ENCODE measurements at regions not wholly inside any gene's neighbourhood (a gene's known extent, or its start where the extent isn't known, plus 50 kb on each side); places are given as distances from the start of the nearest gene placed in this dataset.

GRCh38 chr6:75025371-75025770 is 180.5 kb downstream of the COL12A1 start:
- TF ChIP-seq, protein P1, sequence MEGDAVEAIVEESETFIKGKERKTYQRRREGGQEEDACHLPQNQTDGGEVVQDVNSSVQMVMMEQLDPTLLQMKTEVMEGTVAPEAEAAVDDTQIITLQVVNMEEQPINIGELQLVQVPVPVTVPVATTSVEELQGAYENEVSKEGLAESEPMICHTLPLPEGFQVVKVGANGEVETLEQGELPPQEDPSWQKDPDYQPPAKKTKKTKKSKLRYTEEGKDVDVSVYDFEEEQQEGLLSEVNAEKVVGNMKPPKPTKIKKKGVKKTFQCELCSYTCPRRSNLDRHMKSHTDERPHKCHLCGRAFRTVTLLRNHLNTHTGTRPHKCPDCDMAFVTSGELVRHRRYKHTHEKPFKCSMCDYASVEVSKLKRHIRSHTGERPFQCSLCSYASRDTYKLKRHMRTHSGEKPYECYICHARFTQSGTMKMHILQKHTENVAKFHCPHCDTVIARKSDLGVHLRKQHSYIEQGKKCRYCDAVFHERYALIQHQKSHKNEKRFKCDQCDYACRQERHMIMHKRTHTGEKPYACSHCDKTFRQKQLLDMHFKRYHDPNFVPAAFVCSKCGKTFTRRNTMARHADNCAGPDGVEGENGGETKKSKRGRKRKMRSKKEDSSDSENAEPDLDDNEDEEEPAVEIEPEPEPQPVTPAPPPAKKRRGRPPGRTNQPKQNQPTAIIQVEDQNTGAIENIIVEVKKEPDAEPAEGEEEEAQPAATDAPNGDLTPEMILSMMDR (conservative IDR thresholded peaks at IDR 0.05; ENCODE audit: low read length), result no peak
- no peak for TF ChIP-seq EZH2phosphoT487 (IDR thresholded peaks at IDR 0.05; ENCODE audit: borderline replicate concordance, low read depth, low read length)
